ENCODE measurements at regions not wholly inside any gene's neighbourhood (a gene's known extent, or its start where the extent isn't known, plus 50 kb on each side); places are given as distances from the start of the nearest gene placed in this dataset.

DNA sequence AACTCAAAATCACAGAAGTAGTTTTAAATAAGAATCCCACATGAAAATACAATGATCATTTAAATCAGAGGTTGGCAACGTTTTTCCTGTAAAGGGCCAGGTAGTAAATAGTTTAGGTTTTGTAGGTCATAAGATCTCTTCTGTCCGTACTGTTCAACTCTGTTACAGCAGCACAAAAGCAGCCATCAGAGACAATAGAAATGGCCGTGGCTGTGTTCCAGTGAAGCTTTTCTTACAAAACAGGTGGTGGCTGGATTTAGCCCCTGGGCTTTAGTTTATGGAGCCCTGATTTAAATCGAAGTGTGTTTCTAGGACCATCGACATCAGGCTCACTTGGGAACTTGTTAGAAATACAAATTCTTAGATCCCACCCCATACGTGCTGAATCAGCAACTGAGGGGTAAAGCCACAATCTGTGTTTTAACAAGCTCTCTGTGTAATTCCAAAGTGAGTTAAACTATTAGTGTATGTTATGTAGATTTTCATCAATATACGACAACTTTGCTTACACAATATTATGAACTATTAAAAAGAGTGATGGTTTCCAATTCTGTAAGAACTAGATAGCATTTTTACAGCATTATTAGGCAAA is 54.8 kb upstream of the MIR17HG start:
- no peak for DNase-seq

DNA sequence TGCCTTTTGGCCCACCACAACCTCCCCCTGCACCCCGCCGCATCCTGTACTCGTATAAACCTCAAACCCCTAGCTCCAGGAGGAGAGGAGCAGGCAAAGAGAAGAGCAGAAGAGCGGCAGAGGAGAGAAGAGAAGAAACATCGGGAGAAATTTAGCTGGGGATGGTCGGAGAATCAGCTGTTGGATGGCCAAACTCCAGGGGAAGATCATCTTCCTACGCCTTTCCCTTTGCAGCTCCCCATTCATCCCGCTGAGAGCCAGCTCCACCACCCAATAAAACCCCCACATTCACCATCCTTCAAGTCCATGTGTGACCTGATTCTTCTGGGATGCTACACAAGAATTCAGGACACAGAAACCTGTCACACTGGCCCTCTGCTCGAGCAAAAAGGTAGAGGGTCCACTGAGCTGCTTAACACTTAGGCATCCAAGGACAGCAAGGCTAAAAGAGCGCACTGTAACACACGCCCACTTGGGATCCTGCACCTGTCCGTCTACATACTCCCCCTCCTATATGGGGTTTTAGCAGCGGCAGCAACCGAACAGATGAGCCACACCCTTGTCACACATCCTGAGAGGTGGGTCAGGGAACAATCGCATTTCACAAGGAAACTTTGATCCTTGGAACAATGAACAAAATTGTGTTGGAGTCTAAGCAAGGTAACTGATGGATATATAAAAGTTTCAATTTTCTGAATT is 51.6 kb upstream of the MIR17HG start:
- no peak for DNase-seq

DNA sequence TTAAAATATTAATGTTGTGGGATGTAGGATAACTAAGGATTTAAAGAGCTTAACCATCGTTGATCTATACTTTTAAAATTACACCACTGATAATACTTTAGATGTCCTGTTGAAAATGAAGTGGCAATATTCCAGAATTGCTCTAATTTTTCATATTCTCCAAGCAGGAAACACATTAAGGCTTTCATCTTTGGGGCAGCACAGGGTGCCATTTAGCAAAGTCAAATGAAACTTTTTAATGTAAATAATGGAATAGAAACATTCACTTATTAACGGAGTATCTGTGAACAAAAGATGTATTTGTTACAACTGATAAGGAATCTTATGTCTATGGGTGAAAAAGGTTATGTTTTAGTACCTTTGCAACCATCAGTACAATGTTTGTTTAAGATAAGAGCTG is 50.0 kb upstream of the MIR17HG start:
- DNase-seq = no peak

All from CD4-positive, alpha-beta T cell treated with Interleukin-10 for 1 hour (primary cell).